Astrocyte (in vitro differentiated cells and primary cell): ENCODE measurements at regions not wholly inside any gene's neighbourhood (a gene's known extent, or its start where the extent isn't known, plus 50 kb on each side); places are given as distances from the start of the nearest gene placed in this dataset.

Source experiments
- CTCF ChIP-seq: IDR thresholded peaks from 2 replicates; pipeline ENCODE4 v1.5.1; 2011; ENCODE audit warnings: low read depth, mild to moderate bottlenecking, inconsistent platforms, low read length, moderate library complexity; ENCODE audit not compliant: insufficient read depth
- EZH2 ChIP-seq: IDR thresholded peaks from 2 replicates; pipeline ENCODE4 v1.6.1; 2012; ENCODE audit warnings: mild to moderate bottlenecking, low read length, inconsistent platforms; ENCODE audit not compliant: insufficient read depth

GRCh38 chr16:7270006-7270405 lies 62.6 kb upstream of the RBFOX1 start:
- TF ChIP-seq EZH2 (no peak), CTCF (no peak)
